ENCODE measurements at regions not wholly inside any gene's neighbourhood (a gene's known extent, or its start where the extent isn't known, plus 50 kb on each side); places are given as distances from the start of the nearest gene placed in this dataset.
"Not testable (repeated sequence)": the region's sequence is repeated elsewhere in the genome, so short reads cannot be mapped to it uniquely, and the experiment has no call there.

DNA sequence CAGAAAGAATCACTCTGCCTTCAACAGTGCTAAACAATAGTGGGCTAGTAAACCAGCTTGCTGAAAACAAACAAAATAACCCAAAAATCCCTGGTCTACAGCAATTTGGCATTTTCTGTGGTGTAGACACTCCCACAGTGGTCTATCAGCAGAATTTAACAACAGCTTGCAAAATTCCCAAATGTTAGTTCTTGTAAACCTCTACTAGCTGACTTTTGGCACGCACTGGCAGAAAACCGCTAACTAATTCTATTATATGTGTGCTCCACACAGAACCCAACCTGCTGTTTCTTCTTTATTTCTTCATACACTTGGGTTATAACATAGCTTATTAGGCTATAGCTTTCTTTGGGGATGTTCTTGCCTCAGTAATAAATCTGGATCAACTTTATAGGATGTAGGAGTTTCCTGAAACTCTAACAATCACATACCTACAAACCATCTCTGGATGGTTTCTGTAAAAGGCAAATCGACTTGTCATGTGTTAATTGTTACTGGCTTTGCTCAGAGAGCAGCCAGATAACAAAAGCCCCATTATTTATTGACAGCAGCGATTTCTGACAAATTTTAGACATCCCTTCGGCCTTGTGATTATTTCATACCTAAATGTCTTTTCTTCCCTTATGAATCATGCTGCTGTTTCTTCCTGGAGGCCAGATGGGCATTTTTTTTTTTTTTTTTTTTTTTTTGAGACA lies 82.7 kb upstream of the NAA35 start:
- in situ Hi-C loops (cut with MboI; ENCODE audit: low sequenced_read_pairs, unreplicated experiment): no loop called here
- TF ChIP-seq, protein P1, sequence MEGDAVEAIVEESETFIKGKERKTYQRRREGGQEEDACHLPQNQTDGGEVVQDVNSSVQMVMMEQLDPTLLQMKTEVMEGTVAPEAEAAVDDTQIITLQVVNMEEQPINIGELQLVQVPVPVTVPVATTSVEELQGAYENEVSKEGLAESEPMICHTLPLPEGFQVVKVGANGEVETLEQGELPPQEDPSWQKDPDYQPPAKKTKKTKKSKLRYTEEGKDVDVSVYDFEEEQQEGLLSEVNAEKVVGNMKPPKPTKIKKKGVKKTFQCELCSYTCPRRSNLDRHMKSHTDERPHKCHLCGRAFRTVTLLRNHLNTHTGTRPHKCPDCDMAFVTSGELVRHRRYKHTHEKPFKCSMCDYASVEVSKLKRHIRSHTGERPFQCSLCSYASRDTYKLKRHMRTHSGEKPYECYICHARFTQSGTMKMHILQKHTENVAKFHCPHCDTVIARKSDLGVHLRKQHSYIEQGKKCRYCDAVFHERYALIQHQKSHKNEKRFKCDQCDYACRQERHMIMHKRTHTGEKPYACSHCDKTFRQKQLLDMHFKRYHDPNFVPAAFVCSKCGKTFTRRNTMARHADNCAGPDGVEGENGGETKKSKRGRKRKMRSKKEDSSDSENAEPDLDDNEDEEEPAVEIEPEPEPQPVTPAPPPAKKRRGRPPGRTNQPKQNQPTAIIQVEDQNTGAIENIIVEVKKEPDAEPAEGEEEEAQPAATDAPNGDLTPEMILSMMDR (IDR thresholded peaks at IDR 0.05; ENCODE audit: borderline replicate concordance, control extremely low read depth, extremely low read depth, insufficient read depth, missing control alignments): no peak
- no peak for DNase-seq (ENCODE audit: low spot score)

DNA sequence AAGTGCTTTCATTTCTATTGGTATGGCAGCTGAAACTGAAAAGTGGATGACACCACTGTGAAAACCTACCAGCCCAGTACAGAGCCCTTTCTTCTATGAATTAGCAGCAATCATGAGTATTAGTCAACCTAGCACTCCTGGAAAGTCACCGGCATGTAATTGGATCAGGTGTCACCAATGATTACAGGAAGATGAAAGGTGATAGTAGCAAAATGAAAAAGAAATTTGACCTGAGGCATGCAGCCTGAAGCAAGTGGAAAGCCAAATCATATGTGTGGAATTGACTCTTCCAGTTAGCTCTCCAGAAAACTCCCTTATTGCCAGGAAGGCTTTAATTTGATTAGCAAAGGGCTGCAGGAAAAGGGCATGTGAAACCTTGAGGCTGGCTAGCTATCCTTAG lies 81.2 kb upstream of the NAA35 start:
- no peak for DNase-seq (ENCODE audit: low spot score)
- in situ Hi-C loops (cut with MboI; ENCODE audit: low sequenced_read_pairs, unreplicated experiment): no loop called here
- TF ChIP-seq, protein P1 (IDR thresholded peaks at IDR 0.05; ENCODE audit: borderline replicate concordance, control extremely low read depth, extremely low read depth, insufficient read depth, missing control alignments): no peak

DNA sequence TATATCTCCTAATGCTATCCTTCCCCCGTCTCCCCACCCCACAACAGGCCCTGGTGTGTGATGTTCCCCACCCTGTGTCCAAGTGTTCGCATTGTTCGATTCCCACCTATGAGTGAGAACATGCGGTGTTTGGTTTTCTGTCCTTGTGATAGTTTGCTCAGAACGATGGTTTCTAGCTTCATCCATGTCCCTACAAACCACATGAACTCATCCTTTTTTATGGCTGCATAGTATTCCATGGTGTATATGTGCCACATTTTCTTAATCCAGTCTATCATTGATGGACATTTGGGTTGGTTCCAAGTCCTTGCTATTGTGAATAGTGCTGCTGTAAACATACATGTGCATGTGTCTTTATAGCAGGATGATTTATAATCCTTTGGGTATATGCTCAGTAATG lies 79.1 kb upstream of the NAA35 start:
- DNase-seq (ENCODE audit: low spot score); in situ Hi-C loops (cut with MboI; ENCODE audit: low sequenced_read_pairs, unreplicated experiment): not testable (repeated sequence)

DNA sequence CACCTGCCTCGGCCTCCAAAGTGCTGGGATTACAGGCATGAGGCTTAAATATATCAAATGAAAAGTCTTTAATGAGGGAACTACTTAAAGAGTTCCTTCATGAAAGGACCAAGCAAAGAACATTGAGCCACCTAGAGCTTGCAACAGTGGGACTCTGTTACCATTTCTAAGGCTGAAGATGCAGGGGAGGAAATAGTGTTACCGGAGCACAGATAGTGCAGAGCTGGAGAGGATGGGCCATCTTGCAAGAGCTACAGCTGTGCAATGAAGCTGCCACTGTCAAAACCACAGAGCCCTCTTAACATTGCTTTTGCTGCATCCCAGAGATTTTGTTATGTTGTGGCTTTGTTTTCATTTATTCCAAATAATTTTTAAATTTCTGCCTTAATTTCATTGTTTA lies 77.1 kb upstream of the NAA35 start:
- TF ChIP-seq, protein P1 (IDR thresholded peaks at IDR 0.05; ENCODE audit: borderline replicate concordance, control extremely low read depth, extremely low read depth, insufficient read depth, missing control alignments): no peak
- no peak for DNase-seq (ENCODE audit: low spot score)
- in situ Hi-C loops (cut with MboI; ENCODE audit: low sequenced_read_pairs, unreplicated experiment): no loop called here

DNA sequence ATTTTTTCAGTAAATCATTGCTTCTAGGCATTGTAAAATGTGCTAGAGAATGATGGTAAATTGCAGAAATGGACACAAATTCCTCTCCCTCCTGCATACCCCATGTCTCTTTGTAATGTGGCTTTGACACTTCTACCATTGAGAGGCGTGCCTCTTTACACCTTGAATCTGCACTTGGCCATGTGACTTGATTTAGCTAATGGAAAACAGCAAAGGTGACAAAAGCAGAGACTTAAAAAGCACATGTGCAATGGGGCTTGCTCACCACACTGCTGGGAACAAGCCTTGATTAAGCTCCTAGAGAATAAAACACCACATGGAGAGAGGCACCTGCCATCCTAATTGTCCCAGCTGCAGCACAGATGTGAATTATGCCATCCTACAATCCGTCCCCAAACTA lies 69.9 kb upstream of the NAA35 start:
- TF ChIP-seq, protein P1 (IDR thresholded peaks at IDR 0.05; ENCODE audit: borderline replicate concordance, control extremely low read depth, extremely low read depth, insufficient read depth, missing control alignments): no peak
- in situ Hi-C loops (cut with MboI; ENCODE audit: low sequenced_read_pairs, unreplicated experiment): no loop called here

DNA sequence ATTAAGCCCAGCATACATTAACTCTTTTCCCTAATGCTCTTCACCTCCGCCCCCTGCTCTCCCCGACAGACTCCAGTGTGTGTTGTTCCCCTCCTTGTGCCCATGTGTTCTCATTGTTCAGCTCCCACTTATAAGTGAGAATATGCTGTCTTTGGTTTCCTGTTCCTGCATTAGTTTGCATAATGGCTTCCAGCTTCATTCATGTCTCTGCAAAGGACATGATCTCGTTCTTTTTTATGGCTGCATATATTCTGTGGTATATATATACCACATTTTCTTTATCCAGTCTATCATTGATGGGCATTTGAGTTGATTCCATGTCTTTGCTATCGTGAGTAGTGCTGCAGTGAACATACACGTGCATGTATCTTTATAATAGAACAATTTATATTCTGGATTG lies 69.3 kb upstream of the NAA35 start:
- in situ Hi-C loops (cut with MboI; ENCODE audit: low sequenced_read_pairs, unreplicated experiment); DNase-seq (ENCODE audit: low spot score): not testable (repeated sequence)

More for the DNA sequence above, 69.9 kb upstream of the NAA35 start:
- no peak for DNase-seq (ENCODE audit: low spot score)

DNA sequence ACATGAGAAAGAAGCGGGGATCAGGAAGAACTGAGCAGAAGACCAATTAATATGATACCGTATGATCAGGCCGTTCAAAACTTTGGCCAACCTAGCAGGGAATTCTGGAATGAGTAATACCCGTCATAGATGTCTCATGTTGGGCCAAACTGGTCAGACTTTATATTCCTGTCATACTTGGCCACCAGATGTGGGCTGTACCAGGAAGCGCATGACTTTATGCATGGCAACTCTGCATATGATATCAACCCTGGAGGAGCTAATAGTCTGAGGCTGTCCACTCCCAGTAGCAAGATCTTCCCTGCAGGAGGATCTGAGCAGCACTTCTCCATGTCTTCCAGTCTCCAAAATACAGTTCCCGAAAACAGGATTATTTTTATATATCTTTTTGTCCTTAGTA lies 68.5 kb upstream of the NAA35 start:
- no peak for DNase-seq (ENCODE audit: low spot score)
- TF ChIP-seq, protein P1 (IDR thresholded peaks at IDR 0.05; ENCODE audit: borderline replicate concordance, control extremely low read depth, extremely low read depth, insufficient read depth, missing control alignments): no peak
- in situ Hi-C loops (cut with MboI; ENCODE audit: low sequenced_read_pairs, unreplicated experiment): no loop called here

DNA sequence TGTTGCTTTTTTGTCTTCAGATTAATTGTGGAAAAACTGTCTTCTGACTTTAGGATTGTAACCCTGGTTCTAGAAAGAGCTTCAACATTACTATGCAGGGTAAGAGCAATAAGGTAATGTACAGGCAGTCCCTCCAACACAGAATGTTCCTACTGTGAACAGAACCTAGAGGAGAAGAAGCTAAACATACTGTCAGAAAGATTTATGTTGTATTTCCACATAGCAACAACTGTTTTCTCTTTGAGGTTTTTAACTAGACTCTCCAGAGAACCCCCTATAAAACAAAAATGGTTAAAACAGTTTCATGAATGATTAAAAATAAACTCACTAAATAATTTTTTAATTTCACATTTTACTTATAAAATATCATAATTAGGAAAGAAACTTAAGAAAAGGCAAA lies 64.3 kb upstream of the NAA35 start:
- in situ Hi-C loops (cut with MboI; ENCODE audit: low sequenced_read_pairs, unreplicated experiment): no loop called here
- no peak for DNase-seq (ENCODE audit: low spot score)
- TF ChIP-seq, protein P1 (IDR thresholded peaks at IDR 0.05; ENCODE audit: borderline replicate concordance, control extremely low read depth, extremely low read depth, insufficient read depth, missing control alignments): no peak

DNA sequence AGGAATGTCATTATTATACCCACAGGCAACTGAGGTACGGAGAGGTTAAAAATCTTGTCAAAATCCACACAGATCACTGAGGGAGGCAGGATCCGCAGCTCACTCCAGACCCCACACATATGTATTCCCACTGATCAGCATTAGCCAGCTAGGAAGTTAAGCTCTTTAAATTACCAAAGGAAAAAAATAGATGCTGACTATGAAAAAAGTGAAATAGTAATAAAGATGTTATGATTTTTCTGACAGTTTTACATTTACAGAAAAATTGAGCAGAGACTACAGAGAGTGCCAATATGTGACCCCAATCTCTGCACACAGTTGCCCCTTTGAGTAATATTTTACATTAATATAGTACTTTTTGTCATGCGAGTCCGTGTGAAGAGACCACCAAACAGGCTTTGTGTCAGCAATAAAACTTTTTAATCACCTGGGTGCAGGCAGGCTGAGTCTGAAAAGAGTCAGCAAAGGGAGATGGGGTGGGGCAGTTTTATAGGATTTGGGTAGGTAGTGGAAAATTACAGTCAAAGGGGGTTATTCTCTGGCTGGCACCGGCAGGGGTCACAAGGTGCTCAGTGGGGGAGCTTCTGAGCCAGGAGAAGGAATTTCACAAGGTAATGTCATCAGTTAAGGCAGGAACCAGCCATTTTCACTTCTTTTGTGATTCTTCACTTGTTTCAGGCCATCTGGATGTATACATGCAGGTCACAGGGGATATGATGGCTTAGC lies 61.9 kb upstream of the NAA35 start:
- DNase-seq (ENCODE audit: low spot score); in situ Hi-C loops (cut with MboI; ENCODE audit: low sequenced_read_pairs, unreplicated experiment): not testable (repeated sequence)

DNA sequence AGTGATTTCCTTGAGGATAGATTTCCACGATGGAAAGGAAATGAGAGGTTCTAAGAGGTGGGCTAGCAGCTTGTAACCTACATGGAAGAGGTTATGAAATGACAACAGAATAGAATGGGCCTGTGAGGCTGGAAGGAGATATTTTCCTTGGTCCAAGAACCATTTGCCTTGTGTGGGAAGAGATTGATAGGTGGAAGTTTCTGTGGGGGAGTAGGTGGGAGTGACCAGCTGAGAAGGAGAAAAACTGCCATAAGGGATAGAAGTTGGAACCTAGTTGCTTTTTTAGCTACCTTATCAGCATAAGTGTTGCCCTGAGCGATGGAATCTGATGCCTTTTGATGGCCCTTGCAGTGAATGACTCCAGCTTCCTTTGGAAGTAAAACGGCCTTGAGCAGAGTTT lies 60.4 kb upstream of the NAA35 start:
- in situ Hi-C loops (cut with MboI; ENCODE audit: low sequenced_read_pairs, unreplicated experiment); DNase-seq (ENCODE audit: low spot score): not testable (repeated sequence)
